Stimulated activated CD8-positive, alpha-beta memory T cell treated with anti-CD3 and anti-CD28 coated beads, Interleukin-4, amount 100 ng/mL, for 48 hours (primary cell): ENCODE measurements at regions not wholly inside any gene's neighbourhood (a gene's known extent, or its start where the extent isn't known, plus 50 kb on each side); places are given as distances from the start of the nearest gene placed in this dataset.
"Not testable (repeated sequence)": the region's sequence is repeated elsewhere in the genome, so short reads cannot be mapped to it uniquely, and the experiment has no call there.

Experiments
- DNase-seq: peaks from one replicate; pipeline ENCODE4 v3.0.0-alpha.2; 2020

GRCh38 chr11:23574149-23574548, 713.9 kb upstream of the CCDC179 start:
- DNase-seq, result no peak

GRCh38 chr11:23577296-23577695, 717.0 kb upstream of the CCDC179 start:
- no peak for DNase-seq

GRCh38 chr11:23585416-23586104, 725.3 kb upstream of the CCDC179 start:
- DNase-seq, result no peak

DNA sequence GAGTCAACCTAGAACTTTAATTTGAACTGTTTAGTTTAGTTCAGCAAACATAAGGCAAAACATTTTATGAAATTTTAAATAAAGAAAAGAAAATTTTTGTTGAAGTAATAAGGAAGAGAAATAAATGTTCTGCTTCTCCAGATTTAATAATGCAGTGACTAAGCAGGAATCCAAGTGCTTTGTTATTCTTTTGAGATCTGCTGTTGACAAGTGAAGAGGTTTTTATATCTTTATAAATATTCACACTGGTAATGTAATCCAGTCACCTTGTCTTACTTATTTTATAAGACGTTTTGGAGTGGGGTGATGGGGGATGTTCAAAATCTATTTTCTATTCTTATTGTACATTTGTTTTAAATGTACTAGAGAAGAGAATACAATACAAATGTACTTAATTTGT, 725.9 kb upstream of the CCDC179 start:
- no peak for DNase-seq

- DNase-seq, result no peak
Observed at GRCh38 chr11:23590596-23591308, 730.5 kb upstream of the CCDC179 start.

DNA sequence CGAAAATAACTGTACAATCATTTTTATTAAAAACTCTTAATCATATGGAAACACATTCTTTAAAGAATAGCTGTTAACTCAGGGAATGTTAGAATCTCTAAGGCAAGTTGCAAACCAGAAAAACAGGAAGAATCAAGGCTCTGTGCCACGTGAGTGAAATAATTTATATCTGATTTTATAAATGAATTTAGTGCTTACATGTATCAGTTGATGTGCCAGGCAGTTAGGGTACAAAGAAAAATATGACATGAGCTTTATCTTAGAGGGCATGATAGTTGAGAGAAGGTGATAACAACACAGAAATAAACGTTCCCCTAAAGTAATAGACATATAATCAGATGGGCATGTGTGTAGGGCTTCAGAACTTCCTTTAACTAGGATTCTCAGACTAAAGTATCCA, 734.5 kb upstream of the CCDC179 start:
- no peak for DNase-seq

DNA sequence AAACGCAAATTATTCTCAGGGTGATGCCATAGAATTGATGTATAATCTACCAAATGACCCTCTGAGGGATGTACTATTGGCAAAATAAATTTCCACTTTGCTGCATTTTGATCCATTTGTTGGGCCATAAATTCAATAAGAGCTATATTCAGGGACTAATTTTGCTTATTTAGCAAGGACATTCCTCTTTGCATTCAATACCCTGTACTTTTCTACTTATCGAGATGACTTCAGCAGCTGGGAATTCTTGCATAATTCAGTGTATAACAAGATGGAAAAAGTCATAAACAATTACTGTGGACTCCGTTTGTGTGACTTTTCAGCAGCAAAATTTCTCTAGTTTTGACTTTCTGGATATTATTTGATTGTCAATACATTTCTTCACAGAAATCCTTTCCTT, 744.7 kb upstream of the CCDC179 start:
- no peak for DNase-seq

- DNase-seq, result no peak
Observed at GRCh38 chr11:23606191-23606590, 745.9 kb upstream of the CCDC179 start.

- DNase-seq, result no peak
Observed at GRCh38 chr11:23611726-23612125, 751.5 kb upstream of the CCDC179 start.

DNA sequence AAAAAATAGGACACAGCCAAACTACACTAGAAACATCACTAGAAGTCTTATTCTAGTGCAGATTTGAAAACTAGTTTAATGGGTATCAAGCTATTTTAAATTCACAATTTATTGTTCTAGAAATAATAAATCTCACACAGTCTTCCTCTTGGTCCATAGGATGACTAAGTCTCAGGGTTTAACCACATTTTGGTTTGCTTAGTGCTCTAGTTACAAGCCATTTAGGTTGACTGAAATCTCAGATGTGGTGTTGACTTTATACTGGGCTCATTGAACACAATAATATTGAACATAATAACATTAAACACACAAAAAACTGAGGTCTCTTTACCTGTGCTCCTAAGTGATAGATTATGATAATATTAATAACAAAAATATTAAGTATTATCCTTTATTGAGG, 760.3 kb upstream of the CCDC179 start:
- DNase-seq, result no peak

- DNase-seq, result no peak
Observed at GRCh38 chr11:23632293-23632692, 772.0 kb upstream of the CCDC179 start.

GRCh38 chr11:23644443-23644842, 784.2 kb upstream of the CCDC179 start:
- no peak for DNase-seq

DNA sequence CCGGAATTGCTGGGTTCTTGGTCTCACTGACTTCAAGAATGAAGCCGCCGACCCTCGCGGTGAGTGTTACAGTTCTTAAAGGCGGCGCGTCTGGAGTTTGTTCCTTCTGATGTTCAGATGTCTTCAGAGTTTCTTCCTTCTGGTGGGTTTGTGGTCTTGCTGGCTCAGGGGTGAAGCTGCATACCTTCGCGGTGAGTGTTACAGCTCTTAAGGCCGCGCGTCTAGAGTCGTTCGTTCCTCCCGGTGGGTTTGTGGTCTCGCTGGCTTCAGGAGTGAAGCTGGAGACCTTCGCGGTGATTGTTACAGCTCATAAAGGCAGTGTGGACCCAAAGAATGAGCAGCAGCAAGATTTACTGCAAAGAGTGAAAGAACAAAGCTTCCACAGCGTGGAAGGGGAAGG, 792.1 kb upstream of the CCDC179 start:
- not testable (repeated sequence) for DNase-seq

GRCh38 chr11:23653071-23653675, 792.9 kb upstream of the CCDC179 start:
- no peak for DNase-seq

DNA sequence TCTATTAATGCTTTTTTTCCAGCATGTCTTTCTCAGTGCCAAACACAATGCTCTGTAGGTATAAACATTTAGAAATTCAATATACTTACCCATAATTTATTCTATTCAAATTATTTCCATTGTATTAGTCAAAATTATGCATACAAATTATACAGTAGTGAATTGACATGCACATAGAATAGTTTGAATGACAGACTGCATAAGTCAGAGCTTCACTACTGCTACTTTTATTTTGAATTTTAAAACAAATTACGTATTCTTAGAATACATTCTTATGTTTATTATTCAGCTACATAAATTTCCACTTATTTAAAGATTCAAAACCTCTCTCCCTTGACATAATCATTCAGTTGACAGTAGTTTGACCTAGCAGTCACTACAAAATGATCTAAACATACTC, 808.0 kb upstream of the CCDC179 start:
- DNase-seq, result no peak

DNA sequence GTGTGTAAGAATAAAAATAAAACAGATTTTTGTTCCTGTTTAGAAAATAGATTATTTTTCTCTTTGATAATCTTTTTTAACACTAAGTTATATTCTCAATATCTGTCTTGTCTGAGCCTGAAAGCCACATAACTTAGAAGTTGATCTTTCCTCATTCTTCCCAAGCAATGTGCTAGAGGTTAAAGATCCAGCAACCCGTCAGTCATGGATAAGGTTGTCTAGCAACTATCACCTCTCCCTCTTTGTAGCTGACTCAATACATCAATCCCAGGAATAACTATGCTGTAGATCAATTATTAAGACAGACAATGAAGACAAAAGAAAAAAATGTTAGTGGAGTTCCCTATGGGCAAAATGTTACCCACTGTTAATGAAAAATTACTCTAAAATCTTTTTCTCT, 813.1 kb upstream of the CCDC179 start:
- DNase-seq, result no peak

- no peak for DNase-seq
Observed at GRCh38 chr11:23674866-23675265, 814.6 kb upstream of the CCDC179 start.

GRCh38 chr11:23679041-23679440, 817.8 kb upstream of the LUZP2 start:
- no peak for DNase-seq

- no peak for DNase-seq
Observed at GRCh38 chr11:23679981-23680380, 816.9 kb upstream of the LUZP2 start.

- DNase-seq, result no peak
Observed at GRCh38 chr11:23680488-23681230, 816.2 kb upstream of the LUZP2 start.

DNA sequence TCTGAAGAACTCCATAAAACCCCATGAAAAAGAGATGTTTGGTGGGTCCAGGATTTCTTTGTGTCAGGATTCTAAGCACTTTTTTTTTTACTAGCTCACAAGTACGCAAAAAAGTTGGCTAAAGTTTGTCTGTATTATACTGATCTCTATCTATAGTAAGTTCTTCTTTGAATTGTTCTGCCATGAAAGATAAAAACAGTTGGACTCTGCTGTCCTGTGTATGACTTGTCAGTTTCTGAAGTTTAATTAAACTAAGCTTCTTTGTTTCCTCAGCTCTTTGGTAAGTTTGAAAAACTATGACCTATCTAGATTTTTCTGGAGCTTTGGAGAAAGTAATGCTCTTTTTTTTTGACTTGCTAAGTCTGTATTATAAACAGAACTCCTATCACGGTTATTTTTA, 812.2 kb upstream of the LUZP2 start:
- no peak for DNase-seq

GRCh38 chr11:23687991-23688390, 808.9 kb upstream of the LUZP2 start:
- DNase-seq, result no peak

DNA sequence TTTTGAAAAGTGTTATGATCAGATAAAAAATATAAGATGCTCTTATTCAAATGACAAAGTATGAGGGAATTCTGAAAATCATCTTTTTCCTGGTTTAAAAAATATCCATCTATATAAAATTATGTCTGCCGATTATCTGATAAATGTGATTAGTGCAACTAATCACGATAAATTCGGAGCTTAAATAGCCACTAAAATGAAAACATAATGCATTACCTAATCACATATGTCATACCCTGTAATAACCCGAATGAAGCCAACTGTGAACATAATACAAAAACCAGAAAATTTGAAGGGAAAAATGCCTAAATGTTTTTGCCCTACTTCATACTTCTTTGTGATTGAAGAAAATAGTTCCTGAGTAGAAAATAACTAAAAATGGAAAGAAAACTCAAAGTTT, 808.4 kb upstream of the LUZP2 start:
- no peak for DNase-seq

- DNase-seq, result no peak
Observed at GRCh38 chr11:23688835-23689234, 808.0 kb upstream of the LUZP2 start.
